Thymus (tissue), 11 donors: ENCODE measurements at regions not wholly inside any gene's neighbourhood (a gene's known extent, or its start where the extent isn't known, plus 50 kb on each side); places are given as distances from the start of the nearest gene placed in this dataset.

ENCODE experiments used
- DNase-seq, 9 donors: peaks; one replicate each; pipeline ENCODE4 v3.0.0-alpha.2; 2013; ENCODE audit warnings: low spot score in 9 of 9, low read depth in 6 of 9, missing footprints in 1 of 9
- H3K27ac ChIP-seq, 2 donors: one replicate each; pipeline ENCODE4 v1.5.1; 2013; ENCODE audit warnings: control low read depth in 1 of 2, low read depth in 1 of 2, low read length in 1 of 2, mild to moderate bottlenecking in 1 of 2, moderate library complexity in 1 of 2
- H3K27me3 ChIP-seq, 2 donors: one replicate each; pipeline ENCODE4 v1.5.1; 2013; ENCODE audit warnings: low read length in 1 of 2; ENCODE audit not compliant: control insufficient read depth in 2 of 2, insufficient read depth in 1 of 2
- H3K36me3 ChIP-seq, 2 donors: one replicate each; pipeline ENCODE4 v1.5.1; 2013; ENCODE audit warnings: low read length in 1 of 2, mild to moderate bottlenecking in 1 of 2, moderate library complexity in 1 of 2; ENCODE audit not compliant: control insufficient read depth in 2 of 2, insufficient read depth in 2 of 2
- H3K4me1 ChIP-seq, 2 donors: one replicate each; pipeline ENCODE4 v1.5.1; 2013; ENCODE audit warnings: low read length in 2 of 2; ENCODE audit not compliant: control insufficient read depth in 2 of 2, insufficient read depth in 2 of 2
- H3K4me3 ChIP-seq, 2 donors: one replicate each; pipeline ENCODE4 v1.5.1; 2013; ENCODE audit warnings: low read length in 2 of 2, control low read depth in 1 of 2, mild to moderate bottlenecking in 1 of 2
- H3K9me3 ChIP-seq, 2 donors: one replicate each; pipeline ENCODE4 v1.5.1; 2013; ENCODE audit warnings: low read length in 1 of 2, mild to moderate bottlenecking in 1 of 2; ENCODE audit not compliant: control insufficient read depth in 2 of 2, insufficient read depth in 1 of 2
- WGBS: extraction: QIAGEN DNeasy Blood & Tissue Kit; methylation state at CpG from one replicate; pipeline ENCODE4 v1.1.7; 2013; 5-methylcytosine and 5-hydroxymethylcytosine counted together
- donor health status: healthy.

DNA sequence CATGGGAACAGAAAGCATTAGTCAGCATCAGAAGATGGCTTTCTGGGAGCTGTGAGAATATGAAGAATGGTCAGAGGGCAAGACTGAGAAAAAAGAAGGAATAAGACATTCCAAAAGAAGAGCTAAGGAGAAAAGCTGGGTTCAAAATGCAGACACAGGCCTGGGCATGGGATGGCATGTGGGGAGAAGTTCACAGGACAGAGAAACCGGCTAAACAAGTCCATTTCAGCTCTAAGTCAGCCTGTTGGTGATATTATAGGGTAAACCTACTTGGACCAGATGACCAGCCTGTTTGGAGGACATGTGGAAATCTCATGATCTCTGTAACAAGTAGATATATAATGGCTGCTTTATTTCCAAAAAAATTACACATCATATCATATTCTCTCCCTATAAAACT, 91.7 kb upstream of the MEIS1 start:
- Histone ChIP-seq H3K36me3 (no peaks in the 10 kb centered on the region), H3K27me3 (no peaks in the 10 kb centered on the region), H3K27ac (no peak overlapping the region), H3K4me1 (no peaks in the 10 kb centered on the region), H3K4me3 (no peak overlapping the region), H3K9me3 (no peaks in the 10 kb centered on the region)
- WGBS: 81% methylated on average over 1 of the region's 1 CpG
- DNase-seq: no peak

DNA sequence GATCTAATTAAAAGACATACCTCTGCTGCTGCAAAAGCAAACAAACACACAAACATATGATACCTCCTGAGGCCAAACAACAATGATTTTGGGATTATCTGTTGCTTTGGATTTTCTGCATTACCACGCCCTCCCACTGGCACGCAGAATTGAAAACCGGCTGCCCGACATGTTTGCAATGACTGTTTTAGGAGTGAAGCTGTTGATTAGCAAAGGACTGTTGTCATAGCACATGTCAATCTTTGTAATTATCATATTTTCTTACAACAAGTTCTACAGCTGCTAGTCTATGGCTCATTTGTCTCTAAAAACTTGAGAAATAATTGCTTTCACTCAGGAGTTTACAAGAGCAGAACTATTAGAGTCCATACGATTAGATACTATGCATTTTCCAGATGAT, 94.4 kb upstream of the MEIS1 start:
- WGBS: 95% methylated on average over 5 of the region's 5 CpGs
- Histone ChIP-seq H3K27ac (no peak overlapping the region), H3K4me1 (no peaks in the 10 kb centered on the region), H3K27me3 (no peaks in the 10 kb centered on the region), H3K4me3 (no peak overlapping the region), H3K36me3 (no peaks in the 10 kb centered on the region), H3K9me3 (no peaks in the 10 kb centered on the region)
- no peak for DNase-seq

DNA sequence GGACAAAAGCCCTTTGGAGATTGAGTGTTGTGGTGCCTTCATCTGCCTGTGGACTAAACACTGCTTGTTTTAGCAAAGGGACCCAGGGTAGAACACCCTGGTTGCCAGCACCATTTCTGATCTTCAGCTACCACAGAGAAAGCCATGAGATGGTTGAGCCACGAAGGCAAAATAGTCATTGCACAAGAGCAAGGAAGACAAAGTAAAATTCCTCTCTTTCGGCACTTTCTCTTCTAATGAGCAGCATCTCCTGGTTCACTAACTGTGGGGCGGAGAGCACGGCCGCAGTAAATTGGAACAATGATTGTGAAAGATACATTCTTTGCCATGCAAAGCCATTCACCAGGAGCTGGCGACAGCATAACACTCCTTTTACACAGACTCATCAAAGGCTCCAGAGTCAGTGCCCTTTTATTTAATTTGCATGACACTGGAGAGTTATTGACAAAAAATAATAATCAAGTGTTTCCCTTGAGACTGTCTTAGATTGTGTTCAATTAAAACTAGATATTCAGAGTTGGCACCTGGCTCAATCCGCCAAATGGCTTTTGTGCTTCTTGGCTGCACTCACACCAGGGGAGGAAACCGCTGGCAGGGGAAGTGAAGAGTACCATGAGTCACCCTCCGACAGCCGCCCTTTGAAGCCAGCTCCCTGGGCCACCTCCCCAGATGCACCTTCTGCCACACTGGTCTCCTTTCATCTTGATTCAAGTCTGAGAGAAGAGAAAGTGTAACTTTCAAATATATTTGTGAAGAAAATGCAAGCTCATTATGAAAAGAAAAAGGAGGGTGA, 100.5 kb upstream of the MEIS1 start:
- no peaks in the 10 kb centered on the region for H3K9me3 ChIP-seq
- no peak overlapping the region for H3K27ac ChIP-seq
- no peaks in the 10 kb centered on the region for H3K36me3 ChIP-seq
- 88% methylated on average over 10 of the region's 10 CpGs for WGBS
- H3K4me3 ChIP-seq: no peak overlapping the region
- no peaks in the 10 kb centered on the region for H3K4me1 ChIP-seq
- no peaks in the 10 kb centered on the region for H3K27me3 ChIP-seq
- DNase-seq: peak in 3 of 9 donors; percentile 6 to 36 (median 8)

DNA sequence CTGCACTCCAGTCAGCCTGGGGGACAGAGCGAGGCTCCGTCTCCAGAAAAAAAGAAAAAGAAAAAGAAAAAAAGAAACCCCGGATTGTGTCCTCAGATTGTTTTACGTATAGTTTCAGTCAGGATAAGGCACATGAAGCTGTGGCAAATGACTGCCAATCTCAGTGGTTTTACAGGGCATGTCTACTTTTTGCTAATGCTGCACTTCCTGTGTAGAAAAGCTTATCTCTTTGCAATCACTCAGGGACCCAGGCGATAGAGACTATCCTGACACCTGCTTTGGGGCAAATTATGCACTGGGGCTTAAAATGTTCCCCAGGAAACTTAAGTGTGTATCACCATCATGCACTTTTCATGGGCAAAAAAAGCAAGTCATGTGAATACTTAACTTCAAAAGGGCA, 103.7 kb upstream of the MEIS1 start:
- 86% methylated on average over 5 of the region's 5 CpGs for WGBS
- Histone ChIP-seq H3K27me3 (no peaks in the 10 kb centered on the region), H3K36me3 (no peaks in the 10 kb centered on the region), H3K4me3 (no peak overlapping the region), H3K27ac (no peak overlapping the region), H3K9me3 (no peaks in the 10 kb centered on the region), H3K4me1 (no peaks in the 10 kb centered on the region)
- peak in 1 of 9 donors; percentile 3 for DNase-seq

DNA sequence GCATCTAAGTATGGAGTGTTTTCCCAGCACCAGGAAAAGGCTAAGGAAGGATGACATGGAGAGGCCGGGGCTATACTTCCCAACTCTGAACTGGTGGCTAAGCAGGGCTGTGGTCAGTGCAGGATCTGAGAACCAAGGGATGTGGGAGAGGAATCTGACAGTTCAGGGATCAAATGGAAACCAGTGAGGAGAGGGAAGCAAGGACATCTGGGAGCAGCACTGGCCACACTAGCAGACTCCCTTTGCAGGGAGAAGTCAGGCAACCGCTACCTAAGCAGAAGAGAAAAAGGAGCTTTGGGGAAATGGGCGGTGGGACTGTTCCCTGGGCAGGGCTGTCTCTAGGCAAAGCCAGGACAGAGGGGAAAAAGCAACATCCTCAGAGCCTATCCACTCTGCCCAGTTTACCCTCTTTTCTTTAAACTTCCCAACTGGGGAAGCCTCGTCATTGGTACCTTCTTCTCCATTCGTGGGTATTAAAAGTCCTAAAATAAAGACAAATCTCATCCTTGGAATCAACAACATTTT, 105.8 kb upstream of the MEIS1 start:
- no peaks in the 10 kb centered on the region for H3K9me3 ChIP-seq
- 94% methylated on average over 5 of the region's 5 CpGs for WGBS
- no peak overlapping the region for H3K27ac ChIP-seq
- no peaks in the 10 kb centered on the region for H3K36me3 ChIP-seq
- H3K4me1 ChIP-seq: no peaks in the 10 kb centered on the region
- no peaks in the 10 kb centered on the region for H3K27me3 ChIP-seq
- H3K4me3 ChIP-seq: no peak overlapping the region
- no peak for DNase-seq

DNA sequence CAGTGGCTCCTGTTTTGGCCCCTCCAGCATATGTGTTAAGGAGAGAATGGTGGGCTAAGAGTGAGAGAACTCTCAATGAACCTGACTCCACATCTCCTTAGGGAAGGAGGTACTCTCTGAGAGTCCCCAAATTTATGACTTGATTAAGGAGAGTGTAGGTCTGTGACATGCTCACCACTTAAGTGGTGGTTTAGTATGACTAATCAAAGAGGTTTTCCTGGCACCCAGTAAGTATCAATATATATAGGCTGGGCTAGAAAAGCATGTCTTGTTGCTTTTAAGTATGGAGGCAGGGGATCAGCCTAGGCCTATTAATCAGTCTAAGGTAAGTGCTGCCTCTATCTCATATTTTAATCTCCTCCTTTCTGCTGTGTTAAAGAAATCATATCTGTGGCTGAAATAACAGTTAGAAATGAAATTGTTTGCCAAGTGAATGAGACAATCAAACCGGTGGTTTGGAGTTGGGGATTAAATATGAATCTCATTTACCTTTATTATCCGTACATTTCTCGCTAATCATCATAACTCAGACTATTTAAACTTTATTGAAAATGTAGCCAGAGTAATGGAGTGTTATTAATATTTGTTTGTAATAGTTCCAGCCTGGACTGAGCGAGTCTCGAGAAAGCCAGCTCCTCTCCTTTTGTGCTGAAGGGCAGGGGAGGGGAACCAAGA, 107.7 kb upstream of the MEIS1 start:
- Histone ChIP-seq H3K36me3 (no peaks in the 10 kb centered on the region), H3K9me3 (no peaks in the 10 kb centered on the region), H3K4me1 (no peaks in the 10 kb centered on the region), H3K27ac (no peak overlapping the region), H3K4me3 (no peak overlapping the region), H3K27me3 (no peaks in the 10 kb centered on the region)
- 96% methylated on average over 5 of the region's 5 CpGs for WGBS
- DNase-seq: no peak

DNA sequence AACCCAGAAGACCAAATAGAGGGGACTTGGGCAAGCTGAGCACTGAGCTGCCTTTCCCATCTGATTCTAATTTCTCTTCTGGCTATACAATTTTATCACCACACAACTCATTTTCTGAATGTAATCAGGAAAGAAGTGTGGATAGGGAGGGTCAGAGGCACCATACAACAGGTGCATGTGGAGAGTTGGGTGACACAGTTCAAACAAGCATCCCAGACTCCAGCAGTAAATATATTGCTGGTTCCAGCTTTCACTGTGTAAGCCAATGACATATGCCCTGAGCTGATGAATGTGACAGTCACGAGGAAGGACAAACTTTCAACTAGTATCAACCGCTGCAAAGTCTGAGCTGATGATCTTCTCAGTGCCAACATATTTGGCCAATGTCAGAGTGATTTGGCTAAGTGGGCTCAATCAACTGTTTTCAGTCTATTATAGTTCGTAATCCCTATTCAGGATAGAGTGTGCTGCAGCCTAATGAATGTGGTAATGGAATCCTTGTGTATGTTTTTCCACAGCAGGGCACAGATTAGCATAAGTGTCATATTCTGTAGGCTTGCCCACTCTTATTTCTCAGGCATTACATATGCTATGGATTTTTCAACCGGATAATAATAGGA, 109.9 kb upstream of the MEIS1 start:
- no peaks in the 10 kb centered on the region for H3K4me1 ChIP-seq
- no peak for DNase-seq
- H3K27ac ChIP-seq: no peak overlapping the region
- WGBS: 93% methylated on average over 4 of the region's 4 CpGs
- H3K9me3 ChIP-seq: no peaks in the 10 kb centered on the region
- H3K4me3 ChIP-seq: no peak overlapping the region
- no peaks in the 10 kb centered on the region for H3K27me3 ChIP-seq
- H3K36me3 ChIP-seq: no peaks in the 10 kb centered on the region

DNA sequence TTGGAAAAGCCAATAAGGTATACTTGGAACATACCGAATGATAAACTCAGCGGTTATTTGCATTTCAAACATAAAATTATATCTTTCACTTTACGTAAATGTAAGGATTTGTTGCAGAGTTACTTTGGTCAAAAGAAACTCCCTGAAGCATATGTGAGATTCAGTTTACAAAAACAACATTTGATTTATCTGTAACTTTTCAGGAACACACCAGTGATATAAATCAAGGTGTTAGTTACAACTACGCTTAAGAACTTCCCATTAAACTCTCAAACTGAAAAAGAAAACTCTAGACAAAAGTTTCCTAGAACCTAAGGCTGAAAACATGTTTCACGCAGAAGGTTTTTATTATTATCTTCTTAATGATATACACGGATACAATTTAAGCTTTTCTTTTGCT, 110.6 kb upstream of the MEIS1 start:
- no peaks in the 10 kb centered on the region for H3K36me3 ChIP-seq
- H3K9me3 ChIP-seq: no peaks in the 10 kb centered on the region
- H3K27me3 ChIP-seq: no peaks in the 10 kb centered on the region
- H3K4me1 ChIP-seq: no peaks in the 10 kb centered on the region
- DNase-seq: no peak
- H3K27ac ChIP-seq: no peak overlapping the region
- WGBS: 82% methylated on average over 6 of the region's 6 CpGs
- H3K4me3 ChIP-seq: no peak overlapping the region

DNA sequence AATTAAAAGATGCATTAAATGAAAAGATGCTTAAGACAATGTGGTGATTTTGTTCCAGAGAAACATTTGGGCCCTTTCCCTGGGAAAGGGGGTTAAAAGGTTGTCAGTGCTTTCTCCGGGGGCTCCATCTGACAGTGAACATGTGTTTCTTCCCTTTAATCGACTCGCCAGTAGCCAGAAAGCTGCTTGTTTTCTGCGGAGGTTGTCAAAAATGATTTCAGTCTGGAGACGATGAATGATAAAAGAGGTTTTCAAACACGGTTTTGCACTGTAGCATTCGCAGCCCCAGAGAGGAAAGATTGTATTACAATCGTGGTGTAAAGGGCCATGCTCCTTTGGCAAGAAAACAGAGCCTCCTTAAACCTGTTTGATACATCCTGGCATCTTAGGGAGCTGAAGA, 111.5 kb upstream of the MEIS1 start:
- H3K4me1 ChIP-seq: no peaks in the 10 kb centered on the region
- no peaks in the 10 kb centered on the region for H3K36me3 ChIP-seq
- H3K9me3 ChIP-seq: no peaks in the 10 kb centered on the region
- DNase-seq: no peak
- H3K27ac ChIP-seq: no peak overlapping the region
- whole genome bisulfite sequencing: 77% methylated on average over 8 of the region's 8 CpGs
- no peak overlapping the region for H3K4me3 ChIP-seq
- H3K27me3 ChIP-seq: no peaks in the 10 kb centered on the region
